ENCODE measurements at regions not wholly inside any gene's neighbourhood (a gene's known extent, or its start where the extent isn't known, plus 50 kb on each side); places are given as distances from the start of the nearest gene placed in this dataset.
"Not testable (repeated sequence)": the region's sequence is repeated elsewhere in the genome, so short reads cannot be mapped to it uniquely, and the experiment has no call there.

GRCh38 chr4:63211375-63211774, 1197.9 kb downstream of the TECRL start:
- TF ChIP-seq CTCF (conservative IDR thresholded peaks at IDR 0.05; ENCODE audit: low read depth, low read length), result no peak
- H3K4me3 ChIP-seq (ENCODE audit: low read depth, low read length), result no peak overlapping the region
- no peak for DNase-seq (ENCODE audit: low read depth)

GRCh38 chr4:63193029-63193428, 1216.2 kb downstream of the TECRL start:
- H3K4me3 ChIP-seq (ENCODE audit: low read depth, low read length); DNase-seq (ENCODE audit: low read depth): not testable (repeated sequence)

- no peak for DNase-seq (ENCODE audit: low read depth)
- no peak for TF ChIP-seq CTCF (conservative IDR thresholded peaks at IDR 0.05; ENCODE audit: low read depth, low read length)
- no peak overlapping the region for H3K4me3 ChIP-seq (ENCODE audit: low read depth, low read length)
Observed at GRCh38 chr4:63171341-63171740, 1237.9 kb downstream of the TECRL start.

GRCh38 chr4:63170923-63171322, 1238.3 kb downstream of the TECRL start:
- no peak for TF ChIP-seq CTCF (conservative IDR thresholded peaks at IDR 0.05; ENCODE audit: low read depth, low read length)
- DNase-seq (ENCODE audit: low read depth), result no peak
- no peak overlapping the region for H3K4me3 ChIP-seq (ENCODE audit: low read depth, low read length)

- TF ChIP-seq CTCF (conservative IDR thresholded peaks at IDR 0.05; ENCODE audit: low read depth, low read length), result no peak
- H3K4me3 ChIP-seq (ENCODE audit: low read depth, low read length), result no peak overlapping the region
- DNase-seq (ENCODE audit: low read depth), result no peak
Observed at GRCh38 chr4:63169836-63170235, 1239.4 kb downstream of the TECRL start.

GRCh38 chr4:63155561-63155960, 1253.7 kb downstream of the TECRL start:
- TF ChIP-seq CTCF (conservative IDR thresholded peaks at IDR 0.05; ENCODE audit: low read depth, low read length), result no peak
- H3K4me3 ChIP-seq (ENCODE audit: low read depth, low read length), result no peak overlapping the region
- peak; percentile 2 for DNase-seq (ENCODE audit: low read depth)

- TF ChIP-seq CTCF (conservative IDR thresholded peaks at IDR 0.05; ENCODE audit: low read depth, low read length), result no peak
- H3K4me3 ChIP-seq (ENCODE audit: low read depth, low read length), result no peak overlapping the region
- no peak for DNase-seq (ENCODE audit: low read depth)
Observed at GRCh38 chr4:63123441-63123840, 1285.8 kb downstream of the TECRL start.

GRCh38 chr4:63122955-63123354, 1286.3 kb downstream of the TECRL start:
- no peak for TF ChIP-seq CTCF (conservative IDR thresholded peaks at IDR 0.05; ENCODE audit: low read depth, low read length)
- no peak overlapping the region for H3K4me3 ChIP-seq (ENCODE audit: low read depth, low read length)
- DNase-seq (ENCODE audit: low read depth), result no peak

Data from choroid plexus epithelial cell (primary cell).